Hematopoietic multipotent progenitor cell treated with erythropoietin and hydrocortisone succinate and interleukin-3 and kit ligand, for 17 days (in vitro differentiated cells): ENCODE measurements at regions not wholly inside any gene's neighbourhood (a gene's known extent, or its start where the extent isn't known, plus 50 kb on each side); places are given as distances from the start of the nearest gene placed in this dataset.
"Not testable (repeated sequence)": the region's sequence is repeated elsewhere in the genome, so short reads cannot be mapped to it uniquely, and the experiment has no call there.

Source experiments
- DNase-seq: peaks from one replicate; pipeline ENCODE4 v3.0.0-alpha.2; 2015; ENCODE audit warnings: low spot score

GRCh38 chr3:31289584-31289983 lies 243.1 kb upstream of the STT3B start:
- DNase-seq, result no peak

GRCh38 chr3:31290046-31290445 lies 242.7 kb upstream of the STT3B start:
- DNase-seq, result no peak

GRCh38 chr3:31291818-31292217 lies 240.9 kb upstream of the STT3B start:
- DNase-seq, result no peak

- no peak for DNase-seq
These were observed 238.1 kb upstream of the STT3B start for GRCh38 chr3:31294430-31295149.

GRCh38 chr3:31295150-31295765 lies 237.5 kb upstream of the STT3B start:
- DNase-seq, result no peak

GRCh38 chr3:31297726-31298298 lies 234.9 kb upstream of the STT3B start:
- DNase-seq, result no peak

GRCh38 chr3:31300456-31301443 lies 232.0 kb upstream of the STT3B start:
- no peak for DNase-seq

- no peak for DNase-seq
These were observed 230.4 kb upstream of the STT3B start for GRCh38 chr3:31302343-31302742.

GRCh38 chr3:31305340-31305739 lies 227.4 kb upstream of the STT3B start:
- DNase-seq, result no peak

GRCh38 chr3:31307131-31307785 lies 225.5 kb upstream of the STT3B start:
- DNase-seq, result no peak

GRCh38 chr3:31311559-31311958 lies 221.2 kb upstream of the STT3B start:
- no peak for DNase-seq

- DNase-seq, result no peak
These were observed 220.3 kb upstream of the STT3B start for GRCh38 chr3:31312400-31312799.

- no peak for DNase-seq
These were observed 218.5 kb upstream of the STT3B start for GRCh38 chr3:31314258-31314657.

- DNase-seq, result no peak
These were observed 213.4 kb upstream of the STT3B start for GRCh38 chr3:31319332-31319731.

- no peak for DNase-seq
These were observed 211.1 kb upstream of the STT3B start for GRCh38 chr3:31321620-31322019.

GRCh38 chr3:31322460-31322859 lies 210.3 kb upstream of the STT3B start:
- no peak for DNase-seq

GRCh38 chr3:31327826-31328357 lies 204.8 kb upstream of the STT3B start:
- not testable (repeated sequence) for DNase-seq

- DNase-seq, result no peak
These were observed 201.4 kb upstream of the STT3B start for GRCh38 chr3:31331278-31331677.

GRCh38 chr3:31341130-31341529 lies 191.6 kb upstream of the STT3B start:
- DNase-seq, result no peak

- DNase-seq, result no peak
These were observed 189.7 kb upstream of the STT3B start for GRCh38 chr3:31343075-31343474.

GRCh38 chr3:31345581-31345980 lies 187.1 kb upstream of the STT3B start:
- DNase-seq, result no peak
